Myocyte (in vitro differentiated cells): ENCODE measurements at regions not wholly inside any gene's neighbourhood (a gene's known extent, or its start where the extent isn't known, plus 50 kb on each side); places are given as distances from the start of the nearest gene placed in this dataset.
A peak's percentile ranks its signal among the peaks of the same experiment; 100 is the strongest.
"Not testable (repeated sequence)": the region's sequence is repeated elsewhere in the genome, so short reads cannot be mapped to it uniquely, and the experiment has no call there.

Experiments used
- DNase-seq: peaks from one replicate; pipeline ENCODE4 v3.0.0-alpha.2; 2012; ENCODE audit warnings: low read depth

DNA sequence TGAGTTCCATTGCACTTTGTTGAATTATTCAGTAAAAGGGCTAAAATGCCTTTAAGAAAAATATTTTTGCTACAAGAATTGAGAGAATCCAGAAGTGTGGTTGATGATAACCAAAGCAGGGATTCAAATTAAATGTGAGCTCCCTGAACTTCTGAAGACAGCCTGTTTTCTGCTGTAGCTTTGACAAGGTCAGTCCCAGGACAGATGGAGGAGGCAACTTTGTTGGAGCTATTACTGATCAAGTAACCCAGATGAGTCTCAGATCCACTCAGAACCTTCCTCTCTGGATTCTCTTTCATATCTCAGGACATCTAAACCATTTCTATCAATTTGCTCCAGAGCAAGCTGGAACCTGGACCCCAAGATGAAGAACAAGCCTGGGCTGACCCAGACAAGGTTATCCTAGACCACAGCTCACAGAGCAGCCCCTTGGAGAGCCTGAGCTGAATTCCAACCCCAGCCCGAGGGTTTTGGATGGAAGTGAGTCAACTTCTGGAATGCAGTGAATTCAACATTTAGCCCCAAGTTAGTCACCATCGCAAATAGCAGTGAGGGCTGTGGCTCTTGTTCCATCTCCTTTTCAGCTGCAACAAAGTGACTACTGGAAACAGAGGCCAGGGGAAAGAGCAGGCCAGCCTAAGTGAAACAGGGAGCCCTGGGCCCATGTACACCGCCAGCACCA lies 137.8 kb upstream of the TSC22D1 start:
- peak; percentile 91 for DNase-seq

DNA sequence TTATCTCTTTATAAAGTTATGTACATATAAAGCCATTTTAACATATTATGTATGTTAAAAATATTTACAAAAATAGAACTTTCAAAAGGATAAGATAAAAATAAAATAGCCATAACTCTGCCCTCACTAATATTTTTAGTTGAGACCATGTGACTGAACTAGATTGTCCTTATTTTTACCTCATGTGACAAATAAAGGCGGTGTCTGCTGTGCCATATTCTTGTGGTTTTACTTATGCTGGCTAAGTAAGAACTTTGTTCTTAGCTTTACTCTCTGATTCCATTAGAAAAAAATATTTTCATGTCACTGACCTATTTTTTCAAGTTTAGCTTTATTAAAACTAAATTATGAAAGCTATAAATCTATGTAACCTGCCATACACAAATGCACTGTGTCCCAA lies 135.6 kb upstream of the TSC22D1 start:
- peak; percentile 13 for DNase-seq

DNA sequence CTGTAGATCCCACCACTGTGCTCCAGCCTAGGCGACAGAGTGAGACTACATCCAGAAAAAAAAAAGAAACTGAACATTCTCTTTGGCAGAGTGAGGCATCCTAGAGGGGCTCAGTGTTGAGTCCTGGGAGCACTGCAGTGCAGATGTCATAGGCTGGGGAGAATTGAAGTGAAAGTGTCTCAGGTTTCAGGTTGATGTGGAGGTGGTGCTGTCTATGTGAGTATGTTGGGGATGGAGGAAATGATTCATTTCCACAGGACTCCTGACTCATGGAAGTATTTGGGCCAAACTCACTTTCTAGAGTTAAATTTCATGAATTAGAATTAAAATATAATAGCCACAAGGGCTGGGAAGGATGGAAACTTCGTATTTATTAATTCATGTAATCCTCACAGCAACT lies 134.4 kb upstream of the TSC22D1 start:
- DNase-seq: peak; percentile 68

DNA sequence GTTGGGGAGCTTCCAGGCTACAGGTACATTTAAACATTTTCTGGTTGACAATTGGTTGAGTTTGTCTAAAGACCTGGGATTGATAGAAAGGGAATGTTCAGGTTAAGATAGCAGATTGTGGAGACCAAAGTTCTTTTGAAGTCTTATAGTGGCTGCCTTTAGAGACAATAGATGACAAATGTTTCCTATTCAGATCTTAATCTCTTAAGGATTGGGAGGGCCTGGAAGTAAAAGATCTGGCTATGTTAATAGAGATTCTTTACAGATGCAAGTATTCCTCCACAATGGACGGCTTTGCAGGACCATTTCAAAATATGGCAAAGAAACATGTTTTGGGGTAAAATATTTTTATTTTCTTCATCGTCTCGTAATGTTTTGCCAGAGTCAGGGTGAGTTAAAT lies 128.7 kb upstream of the TSC22D1 start:
- DNase-seq: not testable (repeated sequence)

DNA sequence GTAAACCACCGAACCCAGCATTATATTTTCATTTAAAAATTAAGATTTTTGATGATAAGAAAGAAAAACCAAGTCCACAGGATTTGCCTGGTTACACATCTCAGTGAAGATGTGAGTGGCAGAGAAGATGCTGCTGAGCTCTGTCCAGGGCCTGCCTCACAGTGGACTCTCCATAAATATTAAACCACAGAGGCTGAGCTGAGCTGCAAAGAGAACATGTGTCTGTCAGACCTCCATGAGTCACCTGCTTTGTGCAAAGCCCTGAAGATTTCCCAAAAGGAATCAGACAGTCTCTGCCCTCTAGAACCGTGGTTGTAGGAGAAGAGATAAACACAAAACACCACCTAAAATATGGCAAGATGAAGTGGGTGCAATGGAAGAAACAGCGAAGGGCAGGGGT lies 127.2 kb upstream of the TSC22D1 start:
- DNase-seq: peak; percentile 79

DNA sequence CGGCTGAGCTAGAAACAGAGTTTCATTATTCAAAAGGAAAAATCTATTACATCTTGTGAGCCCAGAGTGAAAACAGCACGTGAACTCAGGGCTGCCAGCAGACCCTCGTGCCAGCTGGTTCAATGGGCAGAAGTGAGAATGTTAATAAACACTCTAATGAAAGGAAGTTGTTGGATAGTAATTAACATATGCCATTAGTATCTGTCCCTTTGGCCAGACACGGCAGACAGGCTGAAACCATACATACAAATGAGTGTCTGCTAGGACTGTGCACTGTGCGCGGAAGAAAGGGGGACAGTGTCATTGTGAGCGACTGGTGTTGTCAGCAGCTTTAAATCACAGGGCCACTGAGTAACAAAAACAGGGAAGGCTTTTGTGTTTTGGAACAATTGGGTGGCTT lies 121.9 kb upstream of the TSC22D1 start:
- no peak for DNase-seq

DNA sequence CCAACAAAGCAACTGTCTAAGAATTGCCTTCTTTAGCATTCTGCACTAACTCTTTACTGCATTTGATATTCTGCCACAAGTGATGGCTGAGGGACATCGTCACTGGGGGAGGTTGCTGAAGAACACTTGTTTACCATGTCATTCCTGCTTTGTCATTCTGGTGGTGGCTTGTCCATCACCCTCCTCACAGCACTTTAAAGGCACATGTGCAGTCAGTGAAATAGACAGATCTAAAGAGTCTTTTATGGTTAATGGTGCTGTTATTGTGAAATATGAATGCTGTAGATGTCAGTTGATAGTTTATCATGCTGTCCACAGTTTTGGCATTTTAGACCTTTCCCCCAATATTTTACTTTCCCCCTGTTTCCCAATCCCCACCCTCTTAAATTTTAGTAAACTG lies 120.9 kb upstream of the TSC22D1 start:
- no peak for DNase-seq

DNA sequence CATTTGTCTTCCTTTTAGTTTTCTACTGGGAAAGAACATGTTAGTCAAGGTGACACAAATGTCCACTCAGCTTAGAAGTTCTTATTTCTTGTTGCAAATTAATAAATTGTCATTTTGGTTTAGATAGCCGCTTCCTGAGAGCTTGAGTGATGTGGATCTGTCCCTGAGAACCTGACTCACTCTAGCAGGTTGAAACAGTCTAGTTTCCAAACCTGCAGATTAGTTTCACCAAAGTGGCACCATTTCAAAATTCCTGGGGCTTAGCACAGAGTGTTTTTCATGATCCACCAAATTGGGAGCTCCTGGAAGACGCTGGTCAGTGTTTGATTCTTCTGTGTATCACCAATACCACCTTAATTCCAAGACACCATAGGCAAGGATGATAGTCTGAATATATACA lies 119.4 kb upstream of the TSC22D1 start:
- no peak for DNase-seq

DNA sequence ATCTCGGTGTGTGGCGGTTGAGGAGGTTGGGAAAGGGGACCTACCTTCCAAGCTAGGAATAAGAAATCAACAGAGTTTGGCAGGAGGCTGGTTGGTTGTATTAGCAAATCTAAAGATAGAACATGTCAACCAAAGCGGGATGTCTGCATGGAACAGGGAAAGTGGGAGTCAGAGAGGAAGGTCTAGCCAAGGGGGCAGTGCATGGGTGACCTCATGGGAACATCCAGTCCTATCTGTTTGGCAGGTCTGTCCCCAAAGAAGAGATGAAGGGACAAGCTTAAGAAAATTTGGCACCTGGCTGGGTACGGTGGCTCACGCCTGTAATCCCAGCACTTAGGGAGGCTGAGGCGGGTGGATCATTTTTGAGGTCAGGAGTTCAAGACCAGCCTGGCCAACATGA lies 118.7 kb upstream of the TSC22D1 start:
- no peak for DNase-seq

DNA sequence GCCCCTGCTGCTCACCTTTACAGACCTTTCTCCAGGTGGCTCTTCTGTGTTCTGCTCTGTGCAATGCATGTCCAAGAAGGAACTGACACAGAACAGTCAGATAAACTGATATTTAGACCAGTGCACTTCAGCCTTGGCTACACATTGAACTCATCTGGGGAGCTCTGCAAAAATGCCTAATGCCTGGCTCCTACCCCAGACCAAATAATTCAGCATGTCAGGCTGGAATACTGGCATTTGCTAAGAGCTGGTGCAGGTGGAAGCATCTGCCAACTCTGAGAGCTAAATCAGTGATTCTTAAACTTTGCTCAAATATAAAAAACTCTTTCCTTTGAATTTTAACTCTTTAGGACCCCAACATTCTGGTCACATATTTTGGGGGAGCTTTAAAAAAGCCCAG lies 118.2 kb upstream of the TSC22D1 start:
- no peak for DNase-seq

DNA sequence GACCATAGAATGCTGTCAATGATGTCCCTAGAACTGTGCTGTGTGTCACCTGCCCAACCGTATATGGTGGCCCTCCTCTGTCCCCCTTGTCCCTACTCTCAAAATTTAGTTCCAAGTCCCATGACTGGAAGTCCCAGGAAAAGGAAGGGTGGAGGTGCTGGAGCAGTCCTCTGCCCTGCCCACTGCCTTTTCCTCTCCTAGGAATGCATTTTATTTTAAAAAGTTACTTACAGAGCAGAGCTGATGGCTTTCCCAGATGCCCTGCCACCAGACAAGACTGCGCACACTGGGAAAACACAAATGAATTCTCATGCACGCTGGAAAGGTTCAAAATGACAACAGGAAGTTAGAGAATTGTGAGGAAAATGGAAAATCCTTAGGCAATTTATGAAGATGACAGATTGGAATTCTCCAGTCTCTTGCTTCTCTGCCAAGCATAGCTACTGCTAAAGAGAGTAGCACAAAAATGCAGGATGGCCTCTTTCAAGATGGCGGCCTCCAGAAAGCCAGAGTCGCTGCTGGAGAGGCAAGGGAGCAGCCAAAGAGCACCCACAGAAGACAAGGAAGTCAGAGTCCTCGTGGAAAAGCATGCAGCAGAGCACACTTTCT lies 117.1 kb upstream of the TSC22D1 start:
- DNase-seq: no peak

DNA sequence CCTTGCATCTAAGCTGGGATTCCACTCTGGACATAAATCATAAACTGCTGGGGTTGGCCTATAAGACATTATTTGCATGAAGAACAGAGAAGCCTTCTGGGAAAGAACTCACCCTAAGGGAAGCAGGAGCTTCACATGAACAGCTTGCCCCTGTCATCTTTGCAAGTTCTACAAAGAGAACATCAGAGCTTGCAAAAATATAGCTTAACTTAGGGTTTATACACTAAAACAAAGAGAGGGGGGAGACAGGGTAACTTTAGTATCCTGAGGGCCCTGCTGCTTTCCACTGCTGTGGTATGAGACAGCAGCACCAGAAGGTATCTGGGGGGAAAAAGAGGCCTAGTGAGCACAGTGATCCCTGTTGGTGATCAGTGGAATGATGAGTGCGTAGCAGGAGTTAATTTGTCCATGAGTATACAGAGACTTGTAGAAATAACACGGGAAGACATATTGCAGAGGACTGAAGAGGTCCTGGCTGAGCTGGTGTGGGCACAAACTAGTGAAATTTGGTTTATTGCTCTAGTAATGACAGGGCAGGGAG lies 116.1 kb upstream of the TSC22D1 start:
- DNase-seq: no peak

DNA sequence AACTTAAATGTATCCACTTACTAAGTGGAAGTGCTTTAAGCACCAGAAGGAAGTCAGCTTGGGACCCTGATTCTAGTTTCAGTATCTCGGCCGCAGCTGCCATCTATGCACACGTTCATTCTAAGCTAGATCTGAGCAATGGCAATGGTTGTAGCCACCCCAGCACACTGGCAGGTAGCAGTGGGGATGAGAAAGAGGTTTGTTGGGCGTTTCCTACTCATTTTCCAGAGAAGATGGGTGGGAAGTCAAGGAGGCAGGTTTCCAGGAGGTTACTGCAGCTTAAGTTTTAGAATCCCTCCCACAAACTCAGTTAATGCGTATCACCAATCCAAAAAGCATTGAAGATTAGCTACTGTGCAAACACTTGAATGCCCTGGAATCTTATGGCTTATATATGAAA lies 114.2 kb upstream of the TSC22D1 start:
- no peak for DNase-seq

DNA sequence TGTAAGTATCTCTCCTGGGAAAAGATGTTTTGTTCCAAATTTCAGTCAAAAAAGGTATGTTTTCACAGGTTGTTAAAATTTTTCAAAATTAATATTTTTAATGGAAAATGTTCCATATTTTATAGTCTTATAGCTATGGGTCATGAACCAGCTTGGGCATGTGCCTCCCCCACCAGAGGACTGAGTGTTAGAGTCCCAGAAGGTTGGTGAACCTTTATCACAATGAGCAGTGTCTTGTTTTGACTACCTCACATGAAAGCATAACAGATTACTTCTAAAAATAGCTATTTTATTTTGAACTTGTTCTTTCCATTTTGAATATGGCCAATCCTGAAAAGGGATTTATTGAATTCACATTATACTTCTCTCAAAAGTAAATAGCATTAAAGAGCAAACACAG lies 112.5 kb upstream of the TSC22D1 start:
- no peak for DNase-seq

DNA sequence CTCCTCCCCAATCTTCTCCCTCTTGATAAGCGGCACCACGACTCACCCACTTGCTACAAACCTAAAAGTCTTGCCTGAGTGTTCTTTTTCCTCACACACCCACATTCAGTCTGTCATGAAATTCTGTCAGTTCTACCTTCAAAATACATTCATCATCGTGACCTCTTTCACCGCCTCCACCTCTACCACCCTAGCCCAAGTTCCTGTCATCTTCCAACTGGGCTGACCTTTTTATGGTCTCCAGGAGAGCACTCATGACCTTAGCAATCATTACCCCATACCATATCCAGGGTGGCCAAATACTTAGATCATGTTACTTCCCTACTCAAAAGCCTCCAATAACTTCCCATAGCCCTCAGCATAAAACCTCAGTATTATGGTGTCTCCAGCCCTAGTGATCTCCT lies 110.4 kb upstream of the TSC22D1 start:
- DNase-seq: no peak

DNA sequence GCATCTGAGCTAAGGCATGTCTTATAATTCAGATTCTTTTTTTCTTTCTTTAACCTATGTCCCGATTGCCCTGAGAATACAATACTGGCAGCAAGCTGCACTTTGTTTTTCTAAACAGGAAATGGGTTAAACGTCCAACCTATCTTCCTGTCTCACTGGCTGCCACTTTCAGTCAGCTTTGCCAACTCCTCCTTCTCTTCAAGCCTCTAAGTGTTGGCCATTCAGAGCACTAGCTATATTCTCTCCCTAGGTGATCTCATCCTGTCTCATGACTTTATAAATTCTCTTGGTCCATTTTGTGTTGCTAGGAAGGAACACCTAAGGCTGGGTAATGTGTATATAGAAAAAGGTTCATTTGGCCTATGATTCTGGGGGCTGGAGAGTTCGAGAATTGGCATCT lies 109.5 kb upstream of the TSC22D1 start:
- no peak for DNase-seq

DNA sequence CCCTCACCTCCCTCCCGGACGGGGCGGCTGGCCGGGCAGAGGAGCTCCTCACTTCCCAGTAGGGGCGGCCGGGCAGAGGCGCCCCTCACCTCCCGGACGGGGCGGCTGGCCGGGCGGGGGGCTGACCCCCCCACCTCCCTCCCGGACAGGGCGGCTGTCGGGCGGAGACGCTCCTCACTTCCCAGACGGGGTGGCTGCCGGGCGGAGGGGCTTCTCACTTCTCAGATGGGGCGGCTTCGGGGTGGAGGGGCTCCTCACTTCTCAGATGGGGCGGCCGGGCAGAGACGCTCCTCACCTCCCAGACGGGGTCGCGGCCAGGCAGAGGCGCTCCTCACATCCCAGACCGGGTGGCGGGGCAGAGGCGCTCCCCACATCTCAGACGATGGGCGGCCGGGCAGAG lies 106.3 kb upstream of the TSC22D1 start:
- DNase-seq: not testable (repeated sequence)

DNA sequence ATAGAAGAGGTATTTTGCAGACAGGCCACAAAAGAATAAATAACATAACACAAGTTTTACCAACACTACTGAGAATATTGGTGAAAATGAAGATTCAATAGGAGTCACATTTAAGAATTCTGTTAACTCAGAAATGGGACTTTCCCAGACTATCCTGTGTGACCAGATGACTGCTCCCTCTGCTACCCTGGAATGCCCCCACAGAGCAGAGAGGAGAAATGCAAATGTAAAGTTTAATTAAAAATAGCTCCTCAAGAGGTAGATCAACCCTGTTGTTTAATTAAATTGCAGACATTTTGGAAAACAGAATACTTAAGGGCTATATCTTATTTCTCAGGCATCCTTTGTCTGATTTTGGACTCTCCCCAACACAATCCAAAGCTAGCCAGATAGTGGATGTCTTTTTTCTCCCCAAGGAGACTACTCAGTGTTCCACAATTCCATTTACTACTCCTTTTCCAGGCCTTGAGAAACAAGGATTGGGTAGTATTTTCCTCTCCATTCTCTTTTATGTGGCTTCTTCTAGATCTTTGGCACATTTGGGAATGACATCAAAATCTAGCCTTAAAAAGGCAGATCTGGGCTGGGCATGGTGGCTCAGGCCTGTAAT lies 104.7 kb upstream of the TSC22D1 start:
- DNase-seq: no peak

DNA sequence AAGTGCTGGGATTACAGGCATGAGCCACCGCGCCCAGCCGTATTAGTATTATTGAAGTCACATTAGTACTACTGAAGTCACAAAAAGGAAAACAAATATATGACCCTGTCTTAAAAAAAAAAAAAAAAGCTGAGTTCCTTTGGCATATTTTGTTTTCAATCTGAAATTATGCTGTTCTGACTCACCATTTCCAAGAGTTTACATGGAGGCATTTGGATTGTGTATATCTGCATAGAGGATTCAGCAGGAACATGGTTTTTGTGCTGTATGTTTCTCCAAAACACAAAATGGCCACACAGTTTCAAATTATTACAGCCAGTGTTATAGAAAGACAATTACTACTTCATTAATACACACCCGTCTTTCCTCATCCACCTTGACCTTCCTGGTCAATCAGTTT lies 103.5 kb upstream of the TSC22D1 start:
- DNase-seq: no peak

DNA sequence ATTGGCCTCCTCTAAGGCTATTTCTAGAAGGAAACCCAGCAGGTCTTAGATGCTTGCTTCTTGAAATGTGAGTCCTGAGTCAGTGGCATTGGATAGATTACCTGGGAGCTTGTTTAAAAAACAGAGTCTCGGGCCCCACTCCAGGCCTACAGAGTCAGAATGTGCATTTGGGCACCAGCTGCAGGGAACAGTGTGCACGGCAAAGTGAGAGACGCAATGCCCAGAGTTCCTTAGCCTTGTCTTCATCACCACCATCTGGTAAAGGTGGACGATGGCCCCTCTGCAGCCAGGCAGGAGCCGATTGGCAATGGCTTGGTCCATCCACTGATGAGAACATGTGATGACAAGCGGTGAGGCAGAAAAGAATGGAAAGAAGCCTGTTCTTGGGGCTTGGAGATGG lies 102.1 kb upstream of the TSC22D1 start:
- no peak for DNase-seq

DNA sequence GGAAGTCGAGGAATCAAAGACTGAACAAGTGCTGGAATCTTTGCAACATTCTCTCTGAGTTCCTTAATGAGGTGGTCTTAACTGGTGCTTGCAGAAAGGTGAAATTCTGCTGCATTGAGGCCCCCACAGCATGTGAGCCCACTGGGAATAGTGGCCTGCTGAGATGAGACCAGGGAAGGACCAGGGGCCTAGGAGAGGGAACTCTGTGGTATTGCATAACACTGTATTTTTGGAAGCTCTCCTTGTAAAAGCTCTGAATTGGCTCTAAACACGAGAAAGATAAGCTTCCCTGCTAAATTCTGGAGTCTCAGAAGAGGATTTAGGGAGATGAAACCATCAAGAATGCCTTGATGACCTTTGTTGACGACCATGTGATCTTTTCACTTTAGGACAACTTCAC lies 100.4 kb upstream of the TSC22D1 start:
- no peak for DNase-seq

DNA sequence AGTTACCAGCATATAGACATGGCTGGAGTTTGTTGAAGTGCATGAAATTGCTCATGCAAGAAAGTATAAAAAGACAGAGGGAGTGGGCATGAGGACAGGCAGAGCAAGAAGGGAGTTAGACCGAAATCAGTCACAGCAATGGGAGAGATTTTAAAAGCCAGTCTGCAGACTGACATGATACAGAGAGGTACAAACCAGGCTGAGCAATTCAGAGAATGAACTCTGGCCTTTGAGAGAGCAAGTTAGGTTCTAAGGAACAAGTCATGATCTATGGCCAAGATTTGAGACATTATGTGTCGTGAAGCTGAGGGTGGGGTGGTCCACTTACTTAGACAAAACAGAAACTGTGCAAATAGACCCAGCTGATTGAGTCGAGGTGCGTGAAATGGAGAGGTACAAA lies 93.4 kb upstream of the TSC22D1 start:
- DNase-seq: no peak

DNA sequence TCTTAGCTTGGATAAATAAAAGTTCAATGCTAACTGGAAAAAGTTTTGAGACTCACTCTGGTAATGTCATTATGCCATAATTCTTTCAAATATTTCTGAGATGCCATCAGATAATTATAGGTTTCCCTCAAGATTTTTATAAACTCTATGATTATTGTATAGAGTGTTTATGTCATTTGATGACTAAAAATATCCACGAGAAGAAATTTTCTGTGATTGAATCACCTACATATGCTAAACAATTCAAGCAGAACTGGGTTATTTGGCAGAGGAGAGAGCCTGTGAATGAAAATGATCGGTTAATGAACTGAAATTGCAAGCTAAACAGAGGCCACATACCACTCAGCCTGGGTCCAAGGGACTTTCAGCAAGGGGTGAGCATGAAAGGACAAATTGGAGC lies 92.6 kb upstream of the TSC22D1 start:
- DNase-seq: no peak
